Right lobe of liver (tissue), 6 donors: ENCODE measurements at regions not wholly inside any gene's neighbourhood (a gene's known extent, or its start where the extent isn't known, plus 50 kb on each side); places are given as distances from the start of the nearest gene placed in this dataset.

ENCODE experiments used
- ATAC-seq, 4 donors: fragments of 200-7000 bp; cut with Tn5 transposase; one replicate each; pipeline ENCODE4 v1.9.1; 2020; ENCODE audit warnings: mild to moderate bottlenecking in 4 of 4, moderate library complexity in 4 of 4
- DNase-seq, 3 donors: peaks; one replicate each; pipeline ENCODE4 v3.0.0-alpha.2; 2020
- H3K27ac ChIP-seq, 3 donors: fragments of 200-600 bp; one replicate each; pipeline ENCODE4 v1.8.0; 2022
- H3K27me3 ChIP-seq, 2 donors: fragments of 200-600 bp; one replicate each; pipeline ENCODE4 v1.8.0; 2022
- H3K36me3 ChIP-seq, 4 donors: fragments of 200-600 bp; sonication (generic) in 1 of 4; one replicate each; pipeline versions ENCODE4 v1.5.1 to v1.8.0; 2017 to 2022; ENCODE audit warnings: control low read depth in 1 of 4
- H3K4me1 ChIP-seq, 4 donors: fragments of 200-600 bp; sonication (generic) in 1 of 4; one replicate each; pipeline versions ENCODE4 v1.5.1 to v1.8.0; 2017 to 2022; ENCODE audit warnings: control low read depth in 1 of 4
- H3K4me3 ChIP-seq, 3 donors: fragments of 200-600 bp; one replicate each; pipeline ENCODE4 v1.8.0; 2022
- H3K9me3 ChIP-seq, 4 donors: fragments of 200-600 bp; sonication (generic) in 1 of 4; one replicate each; pipeline versions ENCODE4 v1.5.1 to v1.8.0; 2017 to 2022; ENCODE audit warnings: control low read depth in 1 of 4
- POLR2A ChIP-seq: fragments of 450-650 bp; IDR thresholded peaks from one replicate; pipeline ENCODE4 v1.6.1; 2017; ENCODE audit warnings: antibody characterized with exemption, mild to moderate bottlenecking
- WGBS: methylation state at CpG from one replicate; pipeline ENCODE4 v1.1.6; 2018; ENCODE audit warnings: low coverage, low lambda C conversion rate; ENCODE audit not compliant: insufficient coverage; ENCODE audit errors: missing lambda C conversion rate; 5-methylcytosine and 5-hydroxymethylcytosine counted together
- intact Hi-C, 2 donors: fragments of 100-400 bp; cut with DNase I; formaldehyde crosslinking; loops; one replicate each; pipeline versions ENCODE4 v1.11.2 to v1.14.1; 2022
- TF ChIP-seq, protein P1 (sequence below), 4 donors: fragments of 200-600 bp in 3 of 4; fragments of 450-650 bp in 1 of 4; IDR thresholded peaks; one replicate each; pipeline versions ENCODE4 v1.5.1 to v1.8.0; 2016 to 2022; ENCODE audit warnings: antibody characterized with exemption in 4 of 4, mild to moderate bottlenecking in 2 of 4
- donor health status: DM: no; HTN: yes; CAD: no.
- donor health status: DM: no; HTN: no; CAD: no.
- donor health status: DM: no; HTN: no; CAD: no.
- donor health status: DM: no; HTN: yes; CAD: no.
- donor health status: DM: no; HTN: yes; CAD: no.

- ATAC-seq (no peak), DNase-seq (no peak)
- 81% methylated on average over 10 of the region's 11 CpGs for WGBS
- TF ChIP-seq, protein P1, sequence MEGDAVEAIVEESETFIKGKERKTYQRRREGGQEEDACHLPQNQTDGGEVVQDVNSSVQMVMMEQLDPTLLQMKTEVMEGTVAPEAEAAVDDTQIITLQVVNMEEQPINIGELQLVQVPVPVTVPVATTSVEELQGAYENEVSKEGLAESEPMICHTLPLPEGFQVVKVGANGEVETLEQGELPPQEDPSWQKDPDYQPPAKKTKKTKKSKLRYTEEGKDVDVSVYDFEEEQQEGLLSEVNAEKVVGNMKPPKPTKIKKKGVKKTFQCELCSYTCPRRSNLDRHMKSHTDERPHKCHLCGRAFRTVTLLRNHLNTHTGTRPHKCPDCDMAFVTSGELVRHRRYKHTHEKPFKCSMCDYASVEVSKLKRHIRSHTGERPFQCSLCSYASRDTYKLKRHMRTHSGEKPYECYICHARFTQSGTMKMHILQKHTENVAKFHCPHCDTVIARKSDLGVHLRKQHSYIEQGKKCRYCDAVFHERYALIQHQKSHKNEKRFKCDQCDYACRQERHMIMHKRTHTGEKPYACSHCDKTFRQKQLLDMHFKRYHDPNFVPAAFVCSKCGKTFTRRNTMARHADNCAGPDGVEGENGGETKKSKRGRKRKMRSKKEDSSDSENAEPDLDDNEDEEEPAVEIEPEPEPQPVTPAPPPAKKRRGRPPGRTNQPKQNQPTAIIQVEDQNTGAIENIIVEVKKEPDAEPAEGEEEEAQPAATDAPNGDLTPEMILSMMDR (IDR thresholded peaks at IDR 0.05), result no peak
- TF ChIP-seq POLR2A, result no peak
- no peaks in the 10 kb centered on the region for H3K36me3 ChIP-seq
- no peaks in the 10 kb centered on the region for H3K4me1 ChIP-seq
- intact Hi-C loops, result no loop called here
- no peak overlapping the region for H3K4me3 ChIP-seq
- H3K9me3 ChIP-seq, result no peaks in the 10 kb centered on the region
- H3K27ac ChIP-seq, result no peak overlapping the region
- H3K27me3 ChIP-seq, result no peaks in the 10 kb centered on the region
These were observed 511.1 kb downstream of the IRS2 start for GRCh38 chr13:109275139-109275745.

DNA sequence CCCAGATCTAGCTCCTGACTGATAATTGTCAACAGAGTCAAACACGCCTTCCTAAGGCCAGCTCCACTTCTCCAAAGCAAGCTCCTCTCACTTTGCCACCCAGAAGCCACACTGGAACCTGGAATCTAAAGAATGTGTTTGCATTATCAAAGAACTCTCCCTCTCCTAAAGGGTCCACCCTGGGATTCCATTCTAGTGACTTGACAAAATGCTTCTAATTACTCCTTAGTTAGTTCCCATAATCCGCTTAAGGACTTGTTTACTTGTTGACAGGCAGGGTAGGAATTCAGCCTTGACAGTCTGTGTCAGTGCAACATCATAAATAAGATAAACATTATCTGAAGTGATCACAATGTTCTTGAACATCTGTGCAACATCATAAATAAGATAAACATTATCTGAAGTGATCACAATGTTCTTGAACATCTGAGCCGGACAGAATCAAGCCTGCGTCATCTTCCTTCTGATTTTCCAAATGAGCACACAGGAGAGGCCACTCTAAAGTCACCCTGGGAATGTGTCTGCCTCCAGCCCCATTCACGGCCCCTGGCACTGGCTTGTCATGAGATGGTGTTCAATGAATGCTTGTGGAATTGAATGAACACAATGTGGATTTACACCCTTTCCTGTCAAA lies 512.1 kb downstream of the IRS2 start:
- no peaks in the 10 kb centered on the region for H3K4me1 ChIP-seq
- no peak overlapping the region for H3K4me3 ChIP-seq
- H3K9me3 ChIP-seq, result no peaks in the 10 kb centered on the region
- no peaks in the 10 kb centered on the region for H3K27me3 ChIP-seq
- ATAC-seq (no peak), DNase-seq (no peak)
- no peaks in the 10 kb centered on the region for H3K36me3 ChIP-seq
- TF ChIP-seq, protein P1 (IDR thresholded peaks at IDR 0.05), result no peak
- TF ChIP-seq POLR2A, result no peak
- H3K27ac ChIP-seq, result no peak overlapping the region
- intact Hi-C loops, result no loop called here
- 54% methylated on average over 5 of the region's 5 CpGs for WGBS

- H3K36me3 ChIP-seq, result no peaks in the 10 kb centered on the region
- intact Hi-C loops, result no loop called here
- H3K4me1 ChIP-seq, result no peaks in the 10 kb centered on the region
- DNase-seq (no peak), ATAC-seq (no peak)
- no peaks in the 10 kb centered on the region for H3K27me3 ChIP-seq
- no peaks in the 10 kb centered on the region for H3K9me3 ChIP-seq
- TF ChIP-seq, protein P1 (IDR thresholded peaks at IDR 0.05), result no peak
- TF ChIP-seq POLR2A, result no peak
- no peak overlapping the region for H3K27ac ChIP-seq
- no peak overlapping the region for H3K4me3 ChIP-seq
- WGBS, result 69% methylated on average over 3 of the region's 3 CpGs
These were observed 513.0 kb downstream of the IRS2 start for GRCh38 chr13:109273326-109273751.

DNA sequence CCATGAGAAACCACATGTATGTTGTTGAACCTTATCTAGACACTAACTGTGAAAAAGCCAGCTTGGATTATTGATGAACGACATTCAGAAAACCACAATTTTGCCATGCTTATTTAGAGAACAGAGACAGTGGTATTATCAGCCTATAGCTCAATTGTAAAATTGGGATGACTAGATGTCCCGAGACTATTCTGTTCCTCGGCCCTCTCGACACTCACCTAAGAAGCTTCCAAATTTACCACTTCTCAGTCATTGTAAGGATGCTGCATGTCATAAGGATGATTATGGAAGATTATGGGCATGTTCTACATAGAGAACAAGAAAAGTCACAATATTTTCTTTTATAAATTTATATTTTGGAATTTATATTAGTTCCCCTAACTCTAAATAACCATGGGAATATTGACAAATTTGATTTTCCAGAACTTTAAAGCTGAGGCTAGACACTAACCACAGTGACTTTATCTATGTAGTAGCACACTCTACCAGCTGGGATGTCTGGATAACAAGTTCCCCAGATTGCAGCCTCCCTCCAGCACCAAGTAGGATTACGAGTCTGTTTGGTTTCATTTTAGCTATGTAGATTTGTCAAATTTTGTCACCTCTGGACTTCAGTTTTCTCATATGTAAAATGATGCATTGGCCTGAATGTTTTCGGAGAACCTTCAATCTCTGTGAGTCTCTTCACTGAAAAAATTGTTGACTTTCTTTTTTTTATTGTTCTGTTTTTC lies 513.6 kb downstream of the IRS2 start:
- intact Hi-C loops, result no loop called here
- Histone ChIP-seq H3K9me3 (no peaks in the 10 kb centered on the region), H3K4me3 (no peak overlapping the region), H3K27me3 (no peaks in the 10 kb centered on the region), H3K36me3 (no peaks in the 10 kb centered on the region), H3K27ac (no peak overlapping the region), H3K4me1 (no peaks in the 10 kb centered on the region)
- TF ChIP-seq POLR2A, result no peak
- TF ChIP-seq, protein P1 (IDR thresholded peaks at IDR 0.05), result no peak
- 74% methylated on average over 6 of the region's 6 CpGs for WGBS
- no peak for DNase-seq
- ATAC-seq, result no peak
